Central memory CD4-positive, alpha-beta T cell (primary cell): ENCODE measurements at regions not wholly inside any gene's neighbourhood (a gene's known extent, or its start where the extent isn't known, plus 50 kb on each side); places are given as distances from the start of the nearest gene placed in this dataset.
"Not testable (repeated sequence)": the region's sequence is repeated elsewhere in the genome, so short reads cannot be mapped to it uniquely, and the experiment has no call there.

ENCODE experiments used
- DNase-seq: peaks from one replicate; pipeline ENCODE4 v3.0.0; 2022

GRCh38 chr12:58069268-58069963 is 128.0 kb downstream of the ATP23 start:
- no peak for DNase-seq

GRCh38 chr12:58071994-58072393 is 130.6 kb downstream of the ATP23 start:
- no peak for DNase-seq

GRCh38 chr12:58074259-58074658 is 132.9 kb downstream of the ATP23 start:
- DNase-seq = no peak

GRCh38 chr12:58079806-58080205 is 138.4 kb downstream of the ATP23 start:
- no peak for DNase-seq

GRCh38 chr12:58081488-58081887 is 140.1 kb downstream of the ATP23 start:
- no peak for DNase-seq

- no peak for DNase-seq
These were observed 141.6 kb downstream of the ATP23 start for GRCh38 chr12:58082996-58083395.

GRCh38 chr12:58086006-58086405 is 144.6 kb downstream of the ATP23 start:
- DNase-seq = no peak

- no peak for DNase-seq
These were observed 145.6 kb downstream of the ATP23 start for GRCh38 chr12:58086930-58087329.

GRCh38 chr12:58087423-58088127 is 146.2 kb downstream of the ATP23 start:
- DNase-seq = no peak

- DNase-seq = no peak
These were observed 148.2 kb downstream of the ATP23 start for GRCh38 chr12:58089588-58089987.

GRCh38 chr12:58090685-58091084 is 149.3 kb downstream of the ATP23 start:
- DNase-seq = no peak

GRCh38 chr12:58095002-58095401 is 153.6 kb downstream of the ATP23 start:
- no peak for DNase-seq

GRCh38 chr12:58097741-58098140 is 156.4 kb downstream of the ATP23 start:
- no peak for DNase-seq

GRCh38 chr12:58099476-58099875 is 158.1 kb downstream of the ATP23 start:
- no peak for DNase-seq

GRCh38 chr12:58104351-58104755 is 163.0 kb downstream of the ATP23 start:
- no peak for DNase-seq

GRCh38 chr12:58105225-58106119 is 164.1 kb downstream of the ATP23 start:
- DNase-seq = no peak

- no peak for DNase-seq
These were observed 164.8 kb downstream of the ATP23 start for GRCh38 chr12:58106195-58106594.

GRCh38 chr12:58117201-58117600 is 175.8 kb downstream of the ATP23 start:
- no peak for DNase-seq

- DNase-seq = no peak
These were observed 176.3 kb downstream of the ATP23 start for GRCh38 chr12:58117667-58118066.

GRCh38 chr12:58125761-58126160 is 184.4 kb downstream of the ATP23 start:
- DNase-seq = not testable (repeated sequence)

- DNase-seq = no peak
These were observed 190.8 kb downstream of the ATP23 start for GRCh38 chr12:58131986-58132755.

- no peak for DNase-seq
These were observed 197.1 kb downstream of the ATP23 start for GRCh38 chr12:58138424-58138823.

GRCh38 chr12:58139894-58140293 is 198.5 kb downstream of the ATP23 start:
- DNase-seq = no peak
